ENCODE measurements at regions not wholly inside any gene's neighbourhood (a gene's known extent, or its start where the extent isn't known, plus 50 kb on each side); places are given as distances from the start of the nearest gene placed in this dataset.
"Not testable (repeated sequence)": the region's sequence is repeated elsewhere in the genome, so short reads cannot be mapped to it uniquely, and the experiment has no call there.

DNA sequence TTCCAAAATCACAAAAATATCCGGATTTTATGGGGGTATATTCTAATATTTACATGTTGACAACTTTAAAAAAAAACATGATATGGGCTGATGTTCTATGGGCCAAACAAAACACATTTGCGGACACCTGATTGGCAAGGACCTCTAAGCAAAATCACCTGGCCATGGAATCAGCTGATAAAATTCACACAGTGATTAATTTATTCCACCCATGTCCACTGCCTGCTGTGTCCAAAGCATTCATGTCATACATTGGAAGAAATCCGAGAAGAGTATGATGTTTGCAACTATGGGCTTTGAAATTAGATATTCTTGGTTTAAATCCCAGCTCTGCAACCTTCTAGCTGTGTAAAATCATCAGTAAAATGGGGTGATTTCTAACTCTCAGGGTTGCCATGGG is 538.7 kb downstream of the HAPSTR1 start:
- ChIA-PET CTCF (no interaction called here), POLR2A (no interaction called here)
- no peaks in the 10 kb centered on the region for H3K27me3 Mint-ChIP-seq
- no peaks in the 10 kb centered on the region for H3K36me3 Mint-ChIP-seq
- H3K4me3 Mint-ChIP-seq, result no peak overlapping the region
- H3K27ac Mint-ChIP-seq, result no peak overlapping the region
- intact Hi-C loops (cut with micrococcal nuclease), result no loop called here
- no peak for DNase-seq
- no peaks in the 10 kb centered on the region for H3K9me3 Mint-ChIP-seq
- H3K4me1 Mint-ChIP-seq (ENCODE audit: low read depth), result no peaks in the 10 kb centered on the region

DNA sequence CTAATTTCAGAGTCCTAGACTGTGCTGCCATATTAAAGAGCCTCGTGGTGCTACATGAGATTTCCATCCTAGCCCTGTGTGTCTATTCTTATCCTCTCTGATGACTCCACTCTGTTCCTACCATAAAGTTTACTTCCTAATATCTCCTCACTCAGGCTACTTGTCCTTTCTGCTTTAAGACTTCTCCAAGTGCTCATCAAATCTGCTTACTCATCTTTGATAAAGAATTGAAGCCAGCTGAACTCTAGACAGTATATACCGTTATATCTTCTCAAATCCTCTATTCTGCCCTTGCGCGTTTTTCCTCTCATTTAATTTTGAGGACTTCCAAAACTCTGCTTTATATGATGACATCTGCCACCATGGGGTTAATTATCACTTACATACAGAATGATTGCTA is 539.5 kb downstream of the HAPSTR1 start:
- H3K9me3 Mint-ChIP-seq, result no peaks in the 10 kb centered on the region
- no peaks in the 10 kb centered on the region for H3K27me3 Mint-ChIP-seq
- no peak overlapping the region for H3K4me3 Mint-ChIP-seq
- H3K4me1 Mint-ChIP-seq (ENCODE audit: low read depth), result no peaks in the 10 kb centered on the region
- intact Hi-C loops (cut with micrococcal nuclease), result no loop called here
- no peak for DNase-seq
- POLR2A ChIA-PET, result no interaction called here
- H3K27ac Mint-ChIP-seq, result no peak overlapping the region
- H3K36me3 Mint-ChIP-seq, result no peaks in the 10 kb centered on the region
- CTCF ChIA-PET, result no interaction called here

DNA sequence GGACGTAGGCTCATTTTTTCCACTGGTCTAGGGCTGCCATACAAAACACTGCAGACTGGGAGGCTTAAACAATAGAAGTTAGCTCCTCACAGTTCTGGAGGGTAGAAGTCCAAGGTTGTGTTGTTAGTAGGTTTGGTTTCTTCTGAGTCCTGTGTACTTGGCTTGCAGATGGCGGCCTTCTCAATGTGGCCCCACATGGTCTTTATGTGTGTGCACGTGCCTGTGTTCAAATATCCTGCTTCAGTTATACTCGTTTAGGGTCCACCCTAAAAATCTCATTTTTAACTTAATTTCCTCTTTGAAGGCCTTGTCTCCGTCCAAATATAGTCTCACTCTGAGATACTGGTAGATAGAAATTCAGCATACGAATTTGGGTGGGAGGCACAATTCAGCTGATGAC is 542.4 kb downstream of the HAPSTR1 start:
- intact Hi-C loops (cut with micrococcal nuclease), result no loop called here
- Mint-ChIP-seq H3K4me1 (ENCODE audit: low read depth) (no peaks in the 10 kb centered on the region), H3K9me3 (no peaks in the 10 kb centered on the region), H3K36me3 (no peaks in the 10 kb centered on the region), H3K27me3 (no peaks in the 10 kb centered on the region), H3K27ac (no peak overlapping the region), H3K4me3 (no peak overlapping the region)
- ChIA-PET CTCF (no interaction called here), POLR2A (no interaction called here)
- DNase-seq, result no peak

GRCh38 chr16:9635150-9635720 is 543.8 kb downstream of the HAPSTR1 start:
- H3K9me3 Mint-ChIP-seq, POLR2A ChIA-PET, H3K27ac Mint-ChIP-seq: not testable (repeated sequence)

DNA sequence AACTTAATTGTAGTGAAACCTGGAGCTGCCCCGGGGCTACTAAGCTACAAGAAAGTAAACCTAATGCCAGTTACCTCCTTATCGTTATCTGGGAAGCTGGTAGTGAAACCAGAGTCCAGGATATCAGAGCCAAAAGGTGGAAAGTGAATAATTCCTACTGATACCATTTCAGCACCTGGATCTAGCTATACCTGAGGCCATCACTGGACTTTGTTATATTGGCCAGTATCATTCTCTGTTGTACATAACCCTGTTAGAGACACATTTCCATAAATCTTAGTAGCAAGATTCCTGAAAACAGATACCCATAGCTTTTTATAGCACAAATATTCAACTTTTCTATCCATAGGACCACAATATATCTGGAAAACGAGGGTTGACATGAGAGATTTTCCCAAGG is 538.0 kb downstream of the GRIN2A start:
- no peaks in the 10 kb centered on the region for H3K36me3 Mint-ChIP-seq
- CTCF ChIA-PET, result interaction anchor here (0.6 kb wide), 1 partner anchor 973 kb away, joined by 4 read pairs; no protein-coding TSS in a partner anchor
- no peak for DNase-seq
- POLR2A ChIA-PET, result no interaction called here
- intact Hi-C loops (cut with micrococcal nuclease), result no loop called here
- H3K27ac Mint-ChIP-seq, result no peak overlapping the region
- H3K9me3 Mint-ChIP-seq, result no peaks in the 10 kb centered on the region
- H3K27me3 Mint-ChIP-seq, result no peaks in the 10 kb centered on the region
- H3K4me1 Mint-ChIP-seq (ENCODE audit: low read depth), result no peaks in the 10 kb centered on the region
- H3K4me3 Mint-ChIP-seq, result no peak overlapping the region

More at GRCh38 chr16:9635150-9635720, 543.8 kb downstream of the HAPSTR1 start:
- H3K27me3 Mint-ChIP-seq; intact Hi-C loops (cut with micrococcal nuclease); CTCF ChIA-PET; H3K4me1 Mint-ChIP-seq (ENCODE audit: low read depth); H3K36me3 Mint-ChIP-seq; H3K4me3 Mint-ChIP-seq; DNase-seq: not testable (repeated sequence)

DNA sequence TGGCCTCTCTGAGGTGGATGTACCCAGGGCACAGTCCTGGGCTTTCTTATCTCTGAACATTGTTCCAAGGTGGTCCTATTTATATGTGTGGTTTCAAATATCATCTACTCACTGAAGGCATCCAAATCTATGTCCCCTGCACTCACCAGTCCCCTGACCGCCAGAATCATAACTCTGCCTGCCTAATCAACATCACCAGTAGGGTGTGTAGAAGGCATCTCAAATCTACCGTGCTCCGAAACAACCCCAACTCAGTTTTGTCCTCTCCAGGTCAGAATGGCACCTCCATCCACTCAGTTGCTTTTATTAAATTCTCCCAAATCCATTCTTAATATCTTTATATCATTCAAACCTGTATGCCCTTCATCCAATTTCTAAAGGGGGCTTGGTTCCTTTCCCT is 536.3 kb downstream of the GRIN2A start:
- Mint-ChIP-seq H3K4me3 (no peak overlapping the region), H3K27me3 (no peaks in the 10 kb centered on the region), H3K4me1 (ENCODE audit: low read depth) (no peaks in the 10 kb centered on the region), H3K9me3 (no peaks in the 10 kb centered on the region), H3K36me3 (no peaks in the 10 kb centered on the region), H3K27ac (no peak overlapping the region)
- intact Hi-C loops (cut with micrococcal nuclease), result no loop called here
- CTCF ChIA-PET, result no interaction called here
- POLR2A ChIA-PET, result no interaction called here
- DNase-seq, result no peak

DNA sequence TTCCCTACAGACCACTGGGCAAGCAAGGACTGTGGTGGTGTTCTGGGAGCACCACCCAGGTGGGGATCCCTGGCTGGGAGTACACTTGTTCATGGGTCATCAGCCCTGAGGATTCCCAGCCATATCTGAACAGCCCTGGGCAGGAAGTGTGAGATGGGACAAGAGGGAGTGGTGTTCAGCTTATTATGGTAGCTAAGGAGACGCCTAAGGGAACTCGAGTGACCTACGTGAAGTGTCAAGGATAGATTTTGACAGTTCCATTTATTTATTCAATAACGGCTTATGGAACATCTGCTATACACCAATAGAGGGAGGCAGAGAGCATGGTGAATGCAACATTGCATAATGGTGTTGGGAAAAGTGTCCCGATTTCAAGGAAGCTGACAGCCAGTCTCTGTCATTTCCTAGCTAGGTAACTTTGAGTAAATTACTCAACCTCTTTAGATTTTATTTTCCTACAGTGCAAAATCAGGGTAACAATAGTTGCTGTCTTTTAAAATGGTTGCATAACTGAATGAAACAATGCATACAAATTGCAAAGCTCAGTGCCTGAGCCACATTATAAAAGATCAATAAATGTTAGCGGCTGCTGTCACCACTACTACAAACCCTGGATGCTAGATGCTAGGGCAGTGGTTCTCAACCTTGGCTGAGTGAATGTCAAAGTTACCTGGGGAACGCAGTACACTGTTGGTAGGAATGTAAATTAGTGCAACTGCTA is 534.1 kb downstream of the GRIN2A start:
- Mint-ChIP-seq H3K27ac (no peak overlapping the region), H3K4me1 (ENCODE audit: low read depth) (no peaks in the 10 kb centered on the region), H3K27me3 (no peaks in the 10 kb centered on the region)

GRCh38 chr16:9650284-9650683 is 531.9 kb downstream of the GRIN2A start:
- Mint-ChIP-seq H3K36me3 (no peaks in the 10 kb centered on the region), H3K4me3 (no peak overlapping the region), H3K9me3 (peaks cover 2% of the 10 kb centered on the region), H3K27ac (no peak overlapping the region), H3K27me3 (no peaks in the 10 kb centered on the region), H3K4me1 (ENCODE audit: low read depth) (no peaks in the 10 kb centered on the region)
- ChIA-PET POLR2A (no interaction called here), CTCF (no interaction called here)
- no peak for DNase-seq
- intact Hi-C loops (cut with micrococcal nuclease), result no loop called here

More for the DNA sequence above, 534.1 kb downstream of the GRIN2A start:
- ChIA-PET POLR2A (no interaction called here), CTCF (interaction anchor here (0.6 kb wide), 1 partner anchor 478 kb away, joined by 3 read pairs; no protein-coding TSS in a partner anchor)
- intact Hi-C loops (cut with micrococcal nuclease), result no loop called here
- H3K4me3 Mint-ChIP-seq, result no peak overlapping the region
- no peaks in the 10 kb centered on the region for H3K36me3 Mint-ChIP-seq
- H3K9me3 Mint-ChIP-seq, result peaks cover 2% of the 10 kb centered on the region
- DNase-seq, result no peak

DNA sequence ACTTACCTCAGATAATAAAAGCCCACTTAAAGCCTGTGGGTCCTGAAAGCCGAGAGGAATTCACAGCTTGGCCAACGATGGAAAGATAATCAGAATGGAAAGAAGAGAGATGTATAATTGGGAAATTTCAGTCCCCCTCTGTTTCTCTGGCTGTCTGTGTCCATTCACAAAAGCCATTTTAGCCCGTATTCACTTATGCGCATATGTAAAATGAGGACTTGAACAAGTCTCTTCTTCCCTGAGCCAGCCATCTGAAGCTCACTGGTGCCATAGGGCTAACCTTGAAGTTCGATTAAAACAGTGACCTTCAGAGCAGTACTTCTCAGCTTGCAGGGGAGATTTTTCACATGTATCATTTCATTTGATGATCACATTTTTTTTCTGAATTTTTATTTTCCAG is 527.2 kb downstream of the GRIN2A start:
- no peak overlapping the region for H3K4me3 Mint-ChIP-seq
- DNase-seq, result no peak
- CTCF ChIA-PET, result no interaction called here
- no peaks in the 10 kb centered on the region for H3K36me3 Mint-ChIP-seq
- H3K27ac Mint-ChIP-seq, result no peak overlapping the region
- H3K4me1 Mint-ChIP-seq (ENCODE audit: low read depth), result no peaks in the 10 kb centered on the region
- no peaks in the 10 kb centered on the region for H3K27me3 Mint-ChIP-seq
- POLR2A ChIA-PET, result no interaction called here
- peaks cover 2% of the 10 kb centered on the region for H3K9me3 Mint-ChIP-seq
- intact Hi-C loops (cut with micrococcal nuclease), result no loop called here

DNA sequence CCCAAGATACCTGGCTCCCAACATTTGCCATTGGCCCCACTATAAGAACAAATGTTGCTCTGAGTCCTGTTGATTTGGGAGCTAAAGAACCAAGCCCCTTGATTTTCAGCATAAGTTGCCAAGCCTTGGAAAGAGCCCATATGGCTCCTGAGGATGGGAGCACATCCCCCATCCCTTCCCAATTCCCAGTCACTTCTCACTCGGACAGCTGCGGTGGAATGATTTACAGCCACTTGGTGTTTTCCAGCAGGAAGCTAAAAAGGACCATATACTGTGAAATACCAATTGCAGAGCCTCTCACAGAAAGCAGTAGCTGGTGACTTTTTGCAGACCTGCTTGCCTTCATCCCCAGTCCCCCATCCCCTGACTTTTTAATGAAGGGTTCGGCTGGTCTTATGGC is 524.6 kb downstream of the GRIN2A start:
- no peak overlapping the region for H3K4me3 Mint-ChIP-seq
- POLR2A ChIA-PET, result no interaction called here
- DNase-seq, result no peak
- no peak overlapping the region for H3K27ac Mint-ChIP-seq
- H3K36me3 Mint-ChIP-seq, result no peaks in the 10 kb centered on the region
- intact Hi-C loops (cut with micrococcal nuclease), result no loop called here
- H3K9me3 Mint-ChIP-seq, result peaks cover 2% of the 10 kb centered on the region
- CTCF ChIA-PET, result no interaction called here
- H3K4me1 Mint-ChIP-seq (ENCODE audit: low read depth), result no peaks in the 10 kb centered on the region
- no peaks in the 10 kb centered on the region for H3K27me3 Mint-ChIP-seq

- DNase-seq, result no peak
- intact Hi-C loops (cut with micrococcal nuclease), result no loop called here
- H3K27ac Mint-ChIP-seq, result no peak overlapping the region
- H3K9me3 Mint-ChIP-seq, result peaks cover 2% of the 10 kb centered on the region
- no peaks in the 10 kb centered on the region for H3K4me1 Mint-ChIP-seq (ENCODE audit: low read depth)
- H3K27me3 Mint-ChIP-seq, result no peaks in the 10 kb centered on the region
- no peak overlapping the region for H3K4me3 Mint-ChIP-seq
- ChIA-PET POLR2A (no interaction called here), CTCF (no interaction called here)
- no peaks in the 10 kb centered on the region for H3K36me3 Mint-ChIP-seq
Observed at GRCh38 chr16:9658164-9658563, 524.1 kb downstream of the GRIN2A start.

DNA sequence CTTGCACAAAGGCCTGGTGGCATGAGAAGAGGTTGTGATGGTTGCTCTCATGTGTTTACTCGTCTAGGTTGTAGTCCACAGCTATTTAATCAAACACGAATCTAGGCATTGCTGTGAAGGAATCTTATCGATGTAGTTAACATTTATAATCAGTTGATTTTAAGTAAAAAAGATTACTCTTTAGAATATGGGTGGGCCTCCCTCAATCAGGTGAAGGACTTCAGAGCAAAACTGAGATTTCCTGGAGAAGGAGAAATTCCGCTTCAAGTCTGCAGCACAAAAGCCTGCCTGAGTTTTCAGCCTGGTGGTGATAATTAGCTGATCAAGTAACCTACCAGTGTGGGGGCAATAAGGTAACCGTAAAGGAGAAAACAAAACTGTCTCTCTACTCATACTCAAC is 523.6 kb downstream of the GRIN2A start:
- Mint-ChIP-seq H3K4me3 (no peak overlapping the region), H3K9me3 (peaks cover 2% of the 10 kb centered on the region)

GRCh38 chr16:9660898-9661297 is 521.3 kb downstream of the GRIN2A start:
- ChIA-PET POLR2A (no interaction called here), CTCF (no interaction called here)
- intact Hi-C loops (cut with micrococcal nuclease), result no loop called here
- H3K27ac Mint-ChIP-seq, result no peak overlapping the region
- DNase-seq, result no peak
- no peaks in the 10 kb centered on the region for H3K4me1 Mint-ChIP-seq (ENCODE audit: low read depth)
- no peaks in the 10 kb centered on the region for H3K27me3 Mint-ChIP-seq
- no peak overlapping the region for H3K4me3 Mint-ChIP-seq
- peaks cover 6% of the 10 kb centered on the region for H3K9me3 Mint-ChIP-seq
- H3K36me3 Mint-ChIP-seq, result no peaks in the 10 kb centered on the region

More for the DNA sequence above, 523.6 kb downstream of the GRIN2A start:
- Mint-ChIP-seq H3K36me3 (no peaks in the 10 kb centered on the region), H3K27ac (no peak overlapping the region), H3K4me1 (ENCODE audit: low read depth) (no peaks in the 10 kb centered on the region), H3K27me3 (no peaks in the 10 kb centered on the region)
- POLR2A ChIA-PET, result no interaction called here
- DNase-seq, result no peak
- CTCF ChIA-PET, result no interaction called here
- intact Hi-C loops (cut with micrococcal nuclease), result no loop called here
